ENCODE measurements at regions not wholly inside any gene's neighbourhood (a gene's known extent, or its start where the extent isn't known, plus 50 kb on each side); places are given as distances from the start of the nearest gene placed in this dataset.

GRCh38 chr17:6893382-6894205 is 62.1 kb upstream of the TEKT1 start:
- TF ChIP-seq CTCF (IDR thresholded peaks at IDR 0.05) (no peak), POLR2A (IDR thresholded peaks at IDR 0.05) (no peak)
